CD14-positive monocyte (primary cell): ENCODE measurements at regions not wholly inside any gene's neighbourhood (a gene's known extent, or its start where the extent isn't known, plus 50 kb on each side); places are given as distances from the start of the nearest gene placed in this dataset.

Experiments
- DNase-seq, 3 donors: peaks; one replicate each; pipeline ENCODE4 v3.0.0-alpha.2; 2011 to 2022
- H2AFZ ChIP-seq: 2 replicates; pipeline ENCODE4 v1.6.0; 2012; ENCODE audit warnings: mild to moderate bottlenecking, low read depth, low read length, inconsistent platforms; ENCODE audit not compliant: insufficient read depth, poor library complexity, severe bottlenecking
- H3K27ac ChIP-seq, 2 donors: 1 replicate in 1 of 2; 2 replicates in 1 of 2; pipeline ENCODE4 v1.5.1; 2012 to 2013; ENCODE audit warnings: low read length in 2 of 2, control low read depth in 1 of 2, inconsistent platforms in 1 of 2, low read depth in 1 of 2, mild to moderate bottlenecking in 1 of 2
- H3K27me3 ChIP-seq, 2 donors: one replicate each; pipeline versions ENCODE4 v1.6.0 to v1.6.1; 2011 to 2013; ENCODE audit warnings: low read length in 2 of 2; ENCODE audit not compliant: control insufficient read depth in 2 of 2, insufficient read depth in 2 of 2
- H3K36me3 ChIP-seq, 2 donors: replicated peaks in 1 of 2; 1 replicate in 1 of 2; 2 replicates in 1 of 2; pipeline versions ENCODE4 v1.5.1 to v1.6.1; 2012 to 2013; ENCODE audit warnings: low read length in 2 of 2, control low read depth in 1 of 2, inconsistent platforms in 1 of 2, mild to moderate bottlenecking in 1 of 2; ENCODE audit not compliant: insufficient read depth in 2 of 2, control insufficient read depth in 1 of 2
- H3K4me1 ChIP-seq, 2 donors: 1 replicate in 1 of 2; 2 replicates in 1 of 2; pipeline versions ENCODE4 v1.5.1 to v1.6.1; 2012 to 2013; ENCODE audit warnings: low read length in 2 of 2, control low read depth in 1 of 2, inconsistent platforms in 1 of 2, mild to moderate bottlenecking in 1 of 2, moderate library complexity in 1 of 2; ENCODE audit not compliant: insufficient read depth in 2 of 2, control insufficient read depth in 1 of 2
- H3K4me2 ChIP-seq: replicated peaks from 2 replicates; pipeline ENCODE3; 2012; ENCODE audit warnings: low read length, moderate library complexity, mild to moderate bottlenecking; ENCODE audit not compliant: poor library complexity, severe bottlenecking; ENCODE audit errors: extremely low read depth
- H3K4me3 ChIP-seq, 3 experiments: fragments of 200-600 bp in 1 of 3; sonication (generic) in 1 of 3; replicated peaks in 1 of 3; 1 replicate in 2 of 3; 2 replicates in 1 of 3; pipeline ENCODE4 v1.5.1; 2011 to 2013; ENCODE audit warnings: low read length in 3 of 3, mild to moderate bottlenecking in 3 of 3, control low read depth in 2 of 3, low read depth in 2 of 3, inconsistent platforms in 1 of 3, moderate library complexity in 1 of 3
- H3K79me2 ChIP-seq: 2 replicates; pipeline ENCODE4 v1.6.0; 2012; ENCODE audit warnings: mild to moderate bottlenecking, control low read depth, inconsistent platforms, low read length, moderate library complexity; ENCODE audit not compliant: insufficient read depth
- H3K9ac ChIP-seq: 2 replicates; pipeline ENCODE4 v1.6.0; 2017; ENCODE audit warnings: low read length, mild to moderate bottlenecking; ENCODE audit not compliant: insufficient read depth, poor library complexity, severe bottlenecking
- H3K9me3 ChIP-seq, 2 donors: replicated peaks in 1 of 2; 1 replicate in 1 of 2; 2 replicates in 1 of 2; pipeline versions ENCODE4 v1.5.1 to v1.6.1; 2012 to 2013; ENCODE audit warnings: low read length in 2 of 2, control low read depth in 1 of 2; ENCODE audit not compliant: control insufficient read depth in 1 of 2, insufficient read depth in 1 of 2
- H4K20me1 ChIP-seq: 2 replicates; pipeline ENCODE4 v1.6.0; 2012; ENCODE audit warnings: mild to moderate bottlenecking, low read length, control low read depth, moderate library complexity; ENCODE audit not compliant: insufficient read depth
- H3K27ac Mint-ChIP-seq, 7 donors: one replicate each; pipeline ENCODE4 v1.8.0; 2020; ENCODE audit warnings: mild to moderate bottlenecking in 7 of 7, mixed read lengths in 7 of 7, moderate library complexity in 6 of 7, inconsistent platforms in 2 of 7
- H3K27me3 Mint-ChIP-seq, 3 donors: one replicate each; pipeline ENCODE4 v1.8.0; 2021 to 2022; ENCODE audit warnings: low read depth in 3 of 3, mild to moderate bottlenecking in 3 of 3, mixed read lengths in 3 of 3, moderate library complexity in 3 of 3, inconsistent platforms in 1 of 3
- H3K36me3 Mint-ChIP-seq, 2 donors: one replicate each; pipeline ENCODE4 v1.8.0; 2020; ENCODE audit warnings: mixed read lengths in 2 of 2, inconsistent platforms in 1 of 2, mild to moderate bottlenecking in 1 of 2
- H3K4me1 Mint-ChIP-seq: one replicate; pipeline ENCODE4 v1.8.0; 2020; ENCODE audit warnings: mild to moderate bottlenecking, mixed read lengths
- H3K4me3 Mint-ChIP-seq, 2 donors: one replicate each; pipeline ENCODE4 v1.8.0; 2020; ENCODE audit warnings: mild to moderate bottlenecking in 2 of 2, mixed read lengths in 2 of 2, moderate library complexity in 1 of 2
- H3K9me3 Mint-ChIP-seq, 7 donors: one replicate each; pipeline ENCODE4 v1.8.0; 2020 to 2022; ENCODE audit warnings: mixed read lengths in 7 of 7, mild to moderate bottlenecking in 6 of 7, moderate library complexity in 6 of 7, inconsistent platforms in 2 of 7
- CTCF ChIP-seq: fragments of 200-600 bp; IDR thresholded peaks from one replicate; pipeline ENCODE4 v1.8.0; 2022; ENCODE audit warnings: antibody characterized with exemption, mild to moderate bottlenecking
- WGBS: methylation state at CpG from one replicate; pipeline ENCODE4 v1.1.5; 2013; ENCODE audit warnings: missing lambda C conversion rate; ENCODE audit not compliant: insufficient coverage; 5-methylcytosine and 5-hydroxymethylcytosine counted together
- intact Hi-C, 2 donors: fragments of 100-400 bp; cut with micrococcal nuclease; formaldehyde crosslinking; loops; one replicate each; pipeline versions ENCODE4 v1.15.0 to v1.15.1; 2023

- TF ChIP-seq CTCF = no peak
- Histone ChIP-seq H3K4me1 (no peaks in the 10 kb centered on the region), H3K27me3 (no peaks in the 10 kb centered on the region), H3K9ac (no peak overlapping the region), H3K36me3 (peaks cover 10 to 22% of the 10 kb centered on the region in 2 donors), H2AFZ (no peak overlapping the region), H3K9me3 (no peaks in the 10 kb centered on the region), H3K79me2 (no peaks in the 10 kb centered on the region), H4K20me1 (no peaks in the 10 kb centered on the region), H3K4me3 (no peak overlapping the region), H3K27ac (no peak overlapping the region), H3K4me2 (no peak overlapping the region)
- intact Hi-C loops = no loop called here
- H3K4me1 Mint-ChIP-seq = peaks cover under 1% of the 10 kb centered on the region
- peak overlapping the region in 1 of 7 donors; percentile 27 for H3K27ac Mint-ChIP-seq
- H3K27me3 Mint-ChIP-seq = peaks cover 0 to 2% (median 0%) of the 10 kb centered on the region in 3 donors
- peaks cover 25 to 29% of the 10 kb centered on the region in 2 donors for H3K36me3 Mint-ChIP-seq
- 100% methylated on average over 2 of the region's 2 CpGs for WGBS
- peaks cover 0 to 4% (median 2%) of the 10 kb centered on the region in 7 donors for H3K9me3 Mint-ChIP-seq
- no peak overlapping the region for H3K4me3 Mint-ChIP-seq
- DNase-seq = no peak
Measured at GRCh38 chr1:198846556-198846955, 207.7 kb downstream of the PTPRC start.

DNA sequence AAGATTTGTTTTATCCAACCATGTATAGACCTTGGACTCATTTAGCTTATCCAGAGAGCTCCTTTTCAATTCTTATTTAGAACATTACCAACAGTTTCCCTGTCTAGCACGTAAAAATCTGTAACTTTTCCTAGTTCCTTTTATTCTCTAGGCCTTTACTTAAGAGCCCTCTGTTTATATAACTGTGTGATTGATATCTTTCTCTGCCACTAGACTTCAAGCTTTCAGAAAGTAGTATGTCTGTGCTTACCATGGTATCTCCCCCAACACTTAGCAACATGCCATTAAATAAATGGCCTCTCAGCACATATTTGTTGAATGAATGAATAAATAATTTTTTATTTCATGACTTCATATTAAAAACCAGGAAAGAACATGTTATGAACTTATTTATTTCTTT, 209.4 kb downstream of the PTPRC start:
- H3K27me3 ChIP-seq = no peaks in the 10 kb centered on the region
- no peak overlapping the region for H3K4me3 Mint-ChIP-seq
- no peaks in the 10 kb centered on the region for H4K20me1 ChIP-seq
- no peak overlapping the region for H3K9ac ChIP-seq
- peak overlapping the region in 1 of 7 donors; percentile 42 for H3K27ac Mint-ChIP-seq
- WGBS = no CpG with 5 or more reads among the region's 1 CpG
- intact Hi-C loops = no loop called here
- H3K79me2 ChIP-seq = no peaks in the 10 kb centered on the region
- peaks cover 0 to 2% (median 0%) of the 10 kb centered on the region in 3 donors for H3K27me3 Mint-ChIP-seq
- no peaks in the 10 kb centered on the region for H3K9me3 ChIP-seq
- no peak overlapping the region for H3K4me2 ChIP-seq
- peaks cover 25 to 29% of the 10 kb centered on the region in 2 donors for H3K36me3 Mint-ChIP-seq
- peaks cover 10 to 22% of the 10 kb centered on the region in 2 donors for H3K36me3 ChIP-seq
- no peak for DNase-seq
- no peak for TF ChIP-seq CTCF
- H3K4me3 ChIP-seq = no peak overlapping the region
- no peaks in the 10 kb centered on the region for H3K4me1 ChIP-seq
- H3K4me1 Mint-ChIP-seq = peaks cover 2% of the 10 kb centered on the region
- H3K9me3 Mint-ChIP-seq = peaks cover 0 to 4% (median 2%) of the 10 kb centered on the region in 7 donors
- H2AFZ ChIP-seq = no peak overlapping the region
- H3K27ac ChIP-seq = no peak overlapping the region
